Hematopoietic multipotent progenitor cell treated with erythropoietin and hydrocortisone succinate and interleukin-3 and kit ligand, for 8 days (in vitro differentiated cells): ENCODE measurements at regions not wholly inside any gene's neighbourhood (a gene's known extent, or its start where the extent isn't known, plus 50 kb on each side); places are given as distances from the start of the nearest gene placed in this dataset.
A peak's percentile ranks its signal among the peaks of the same experiment; 100 is the strongest.

Experiments used
- DNase-seq: peaks from one replicate; pipeline ENCODE4 v3.0.0-alpha.2; 2015

DNA sequence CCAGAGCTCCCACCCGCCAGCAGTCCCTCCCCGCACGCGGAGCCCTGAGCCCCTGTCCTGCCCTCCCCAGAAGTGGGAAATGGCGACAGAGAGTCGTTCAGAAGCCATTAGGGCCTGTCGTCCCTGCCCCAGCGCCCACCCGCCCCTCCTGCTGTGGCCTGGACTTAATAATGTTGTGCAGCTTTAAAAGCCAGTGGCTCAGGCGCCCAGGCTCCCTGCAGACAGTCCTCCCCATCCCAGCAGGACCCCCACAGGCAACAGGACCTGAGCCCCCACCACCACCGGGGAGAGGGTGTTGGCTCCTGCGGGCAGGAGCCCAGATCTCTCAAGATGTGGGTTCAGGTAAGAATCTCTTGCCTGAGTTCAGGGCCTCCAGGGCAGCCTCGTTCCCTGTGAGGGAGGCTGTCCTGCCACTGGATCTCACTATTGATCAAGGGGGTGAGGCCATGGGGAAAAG, 125.3 kb upstream of the RUNX3 start:
- no peak for DNase-seq

DNA sequence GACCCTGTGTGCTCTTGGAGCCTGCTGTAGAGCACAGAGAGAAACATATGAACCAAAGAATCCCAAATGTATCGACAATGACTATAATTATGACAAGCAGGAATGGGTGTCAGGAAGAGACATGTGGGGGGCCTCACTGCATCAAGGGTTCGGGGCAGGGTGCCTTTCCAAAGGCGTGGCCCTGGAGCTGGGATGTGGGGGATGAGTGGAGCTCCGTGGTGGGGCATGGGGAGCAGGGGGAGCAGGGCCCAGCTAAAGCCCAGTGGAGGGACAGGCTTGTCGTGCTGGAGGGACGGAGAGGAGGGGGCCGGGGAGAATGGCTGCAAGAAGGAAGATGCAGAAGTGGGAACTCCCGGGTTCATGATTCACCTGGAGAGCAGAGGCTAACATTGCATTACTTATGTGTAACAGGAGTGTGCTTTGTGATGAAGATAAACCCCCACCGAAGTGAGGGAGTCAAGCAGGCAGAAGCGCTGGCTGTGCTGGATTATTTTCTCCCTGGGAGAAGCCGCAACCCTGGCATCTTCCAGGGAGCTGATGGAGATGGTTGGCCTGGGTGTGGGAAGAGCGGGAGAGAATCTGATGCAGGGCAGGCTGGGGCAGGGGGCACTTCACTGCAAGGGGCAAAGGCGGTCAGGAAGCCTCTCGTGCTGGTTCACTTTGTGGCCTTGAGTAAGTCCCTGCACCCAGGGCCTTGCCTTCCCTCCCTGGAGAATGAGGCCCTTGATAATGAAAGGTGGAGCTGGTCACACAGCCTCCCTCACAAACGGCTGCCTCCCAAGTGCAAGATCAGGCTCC, 124.6 kb upstream of the RUNX3 start:
- no peak for DNase-seq

DNA sequence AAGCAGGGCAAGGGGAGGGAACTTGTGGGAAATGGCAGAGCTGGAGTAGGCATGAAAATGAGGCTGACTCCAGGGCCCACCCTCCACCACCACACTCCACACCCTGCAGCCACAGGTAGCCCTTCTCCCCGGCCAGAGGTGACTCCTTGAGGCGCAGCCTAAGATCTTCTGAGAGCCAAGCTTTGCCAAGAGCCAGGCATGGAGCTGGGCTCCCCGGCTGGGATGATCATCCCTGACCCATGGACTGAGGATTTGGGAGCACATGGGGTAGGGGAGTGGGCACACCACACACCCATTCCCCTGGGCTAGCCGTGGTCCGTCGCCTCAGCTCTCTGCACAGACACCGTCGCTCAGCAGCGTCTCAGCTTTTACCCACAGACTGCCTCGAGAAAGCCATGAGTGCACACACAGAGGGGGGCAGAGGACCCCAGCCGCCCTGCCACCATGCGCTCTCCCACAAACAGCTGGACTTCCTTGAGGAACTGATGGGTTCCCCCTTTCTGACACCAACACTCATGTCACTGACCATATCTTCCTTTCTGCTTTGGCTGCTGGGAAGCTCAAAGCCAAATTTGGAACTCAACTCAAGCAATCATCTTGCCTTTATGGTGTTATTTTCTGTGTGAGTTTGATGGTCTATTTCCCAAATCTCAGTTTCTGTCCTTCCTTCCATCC, 123.6 kb upstream of the RUNX3 start:
- no peak for DNase-seq

DNA sequence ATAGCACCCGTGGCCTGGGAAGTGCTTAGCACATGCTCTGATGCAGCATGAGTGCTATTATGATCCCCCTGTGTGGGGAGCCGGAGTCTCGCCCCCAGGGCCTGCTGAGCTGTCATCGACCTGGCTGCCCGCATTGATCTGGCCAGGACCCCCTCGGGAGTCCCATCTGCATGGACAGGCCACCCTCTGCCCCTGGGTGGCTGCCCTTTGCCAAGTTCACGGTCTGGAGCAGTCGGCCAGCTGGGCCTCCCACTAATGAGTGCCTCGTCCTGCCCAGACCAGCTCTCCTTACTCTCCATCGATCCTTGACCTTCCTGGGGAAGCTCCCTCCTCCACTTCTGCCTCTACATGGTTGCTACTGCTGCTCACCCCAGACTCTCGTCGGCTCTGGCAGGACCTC, 121.8 kb upstream of the RUNX3 start:
- no peak for DNase-seq

DNA sequence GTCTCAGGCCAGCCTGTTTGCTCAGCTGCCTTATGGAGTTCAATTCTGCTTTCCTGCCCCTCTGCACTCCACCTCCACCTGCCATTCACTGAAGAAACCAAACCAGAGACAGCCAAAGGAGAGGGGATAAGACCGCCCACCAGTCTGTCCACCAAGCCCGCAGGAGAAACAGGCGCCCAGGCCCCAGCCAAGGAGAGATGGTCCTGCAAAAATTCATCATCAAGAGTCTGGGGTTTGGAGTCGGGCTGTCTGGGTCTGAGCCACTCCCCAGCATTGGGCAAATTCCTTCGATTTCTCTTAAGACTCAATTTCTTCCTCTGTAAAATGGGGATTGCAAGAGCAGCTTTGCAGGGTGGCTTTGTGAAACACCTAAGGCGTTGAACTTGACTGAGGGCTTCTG, 121.4 kb upstream of the RUNX3 start:
- DNase-seq: no peak

DNA sequence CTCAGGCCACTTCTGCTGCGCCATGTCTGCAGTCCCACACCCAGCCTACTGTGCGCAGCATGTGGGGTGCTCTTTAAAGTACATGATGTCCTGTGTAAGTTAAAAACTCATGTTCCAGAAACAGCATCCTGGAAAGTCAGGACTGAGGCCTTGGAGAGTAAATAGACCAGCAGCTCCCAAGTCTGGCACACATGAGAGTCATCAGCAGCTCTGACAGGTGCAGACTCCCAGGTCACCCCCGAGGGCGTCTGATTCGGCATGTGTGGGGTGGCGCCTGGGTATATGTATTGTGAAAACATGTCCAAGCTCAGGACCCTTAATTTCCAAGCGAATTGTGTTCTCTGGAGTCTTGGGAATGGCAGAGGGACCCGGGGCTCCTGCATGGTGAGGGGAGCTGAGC, 120.1 kb upstream of the RUNX3 start:
- DNase-seq: no peak

DNA sequence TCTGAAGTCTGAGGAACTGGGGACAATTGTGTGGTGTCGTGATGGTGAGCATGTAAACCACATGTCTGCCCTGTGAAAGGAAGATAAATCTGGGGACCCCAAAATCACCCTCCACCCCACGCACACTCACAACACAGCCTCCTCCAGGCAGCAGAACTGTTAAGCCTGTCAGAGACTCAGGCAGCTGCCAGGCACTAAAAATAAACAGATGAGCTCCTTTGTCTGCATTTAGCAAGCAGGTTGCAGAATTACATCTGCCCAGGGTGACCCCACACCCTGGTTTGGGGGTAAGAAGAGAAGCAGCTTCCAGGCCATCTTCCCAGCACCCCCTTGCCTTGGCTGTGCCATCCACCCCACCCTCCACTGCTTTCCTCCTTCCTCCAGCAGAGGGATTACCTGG, 119.1 kb upstream of the RUNX3 start:
- no peak for DNase-seq

DNA sequence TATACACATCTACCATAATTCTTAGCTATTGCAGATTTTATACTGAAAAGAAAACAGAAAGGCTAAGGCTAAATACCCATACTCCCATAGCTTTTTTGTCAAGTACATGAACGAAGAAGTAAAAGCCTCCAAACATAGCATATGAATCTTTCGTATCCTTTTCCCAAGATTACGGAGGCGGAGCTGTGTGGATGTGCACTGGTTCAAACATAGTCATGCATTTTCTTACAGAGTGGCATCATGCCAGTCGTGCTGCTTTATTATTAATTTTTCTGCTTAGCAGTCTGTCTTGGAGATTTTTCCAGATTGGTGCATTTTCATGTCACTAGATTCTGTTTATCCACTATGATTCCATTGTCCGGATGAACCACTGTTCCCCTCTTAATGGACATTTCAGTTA, 118.7 kb upstream of the RUNX3 start:
- DNase-seq: no peak

DNA sequence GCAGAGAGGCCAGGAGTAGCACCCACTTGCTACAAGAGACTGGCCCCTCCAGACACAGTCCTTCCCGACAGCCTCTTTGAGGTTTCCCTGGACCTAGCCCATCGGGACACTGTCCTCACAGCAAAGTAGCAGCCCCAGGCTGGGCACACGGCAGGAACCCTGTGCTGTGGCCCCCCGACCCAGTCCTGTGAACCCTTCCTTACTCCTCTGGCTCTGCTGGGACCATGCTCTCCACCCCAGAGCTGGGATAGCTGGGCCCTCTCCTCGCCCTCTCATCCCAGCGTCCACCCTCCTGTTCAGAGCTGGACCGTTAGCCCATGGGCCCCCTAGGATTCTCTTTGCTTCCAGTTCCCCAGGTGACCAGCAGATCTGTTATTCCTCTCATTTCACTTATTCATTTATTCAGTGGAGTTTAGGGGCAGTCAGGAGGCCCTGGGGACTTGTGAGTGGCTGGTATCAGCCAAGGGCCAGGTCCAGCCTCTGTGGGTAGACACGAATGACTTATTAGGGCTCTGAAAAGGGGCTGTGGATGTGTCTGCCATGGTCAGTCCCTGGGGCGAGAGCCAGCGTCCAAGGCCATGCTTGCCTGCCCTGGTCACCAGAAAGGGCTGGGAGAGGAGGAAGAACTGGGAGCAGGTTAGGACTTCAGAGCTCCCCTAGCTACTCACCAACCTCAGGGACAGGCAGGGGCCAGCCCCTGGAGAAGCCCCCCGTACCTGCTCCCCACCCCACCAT, 117.6 kb upstream of the RUNX3 start:
- no peak for DNase-seq

DNA sequence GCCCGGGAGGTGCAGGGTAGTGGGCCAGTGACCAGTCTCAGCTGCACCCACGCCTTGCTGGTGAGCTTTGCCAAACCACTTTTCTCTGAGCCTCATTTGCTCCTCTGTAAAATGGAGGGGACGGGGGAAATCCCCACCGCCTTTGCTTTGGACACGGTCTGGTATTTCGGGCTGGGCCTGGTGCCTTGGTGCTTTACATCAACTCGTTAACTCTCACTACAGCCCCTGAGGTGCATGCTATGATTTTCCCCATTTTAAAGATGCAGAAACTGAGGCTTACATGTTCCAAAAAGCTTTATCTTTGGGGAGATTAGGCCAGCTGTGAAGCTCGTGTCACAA, 116.1 kb upstream of the RUNX3 start:
- DNase-seq: no peak

DNA sequence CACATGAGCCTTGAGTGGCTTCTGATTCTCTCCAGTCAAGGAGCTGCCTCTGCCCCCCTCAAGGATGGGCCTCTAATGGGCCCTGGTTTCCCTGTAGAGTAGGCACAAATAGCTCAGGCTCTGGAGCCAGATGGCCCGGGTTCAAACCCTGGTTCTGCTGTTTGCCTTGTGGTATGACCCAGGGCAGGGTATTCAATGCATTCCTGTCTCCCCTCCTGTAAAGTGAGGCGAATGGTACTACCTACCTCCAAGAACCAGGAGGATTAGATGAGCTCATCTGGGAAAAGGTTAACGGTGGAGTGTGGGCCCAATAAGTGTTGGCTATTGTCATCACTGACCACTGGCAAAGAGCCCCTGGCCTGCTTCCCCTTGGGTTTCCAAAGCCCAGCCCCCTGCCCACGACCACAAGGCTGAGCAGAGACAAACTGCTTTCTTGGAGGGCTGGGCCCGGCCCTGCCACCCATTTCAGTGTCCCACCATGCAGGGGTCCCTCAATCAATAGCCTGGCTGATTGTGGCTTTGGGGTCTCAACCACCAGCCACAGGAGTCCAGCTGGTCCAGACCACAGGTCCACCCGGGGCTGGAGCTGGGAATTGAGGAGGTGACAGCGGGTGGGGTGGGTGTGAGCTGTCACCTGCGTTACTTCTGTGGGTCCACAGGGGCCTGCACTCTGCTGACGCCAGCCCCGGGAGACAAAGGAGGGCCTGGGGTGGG, 115.6 kb upstream of the RUNX3 start:
- DNase-seq: no peak

DNA sequence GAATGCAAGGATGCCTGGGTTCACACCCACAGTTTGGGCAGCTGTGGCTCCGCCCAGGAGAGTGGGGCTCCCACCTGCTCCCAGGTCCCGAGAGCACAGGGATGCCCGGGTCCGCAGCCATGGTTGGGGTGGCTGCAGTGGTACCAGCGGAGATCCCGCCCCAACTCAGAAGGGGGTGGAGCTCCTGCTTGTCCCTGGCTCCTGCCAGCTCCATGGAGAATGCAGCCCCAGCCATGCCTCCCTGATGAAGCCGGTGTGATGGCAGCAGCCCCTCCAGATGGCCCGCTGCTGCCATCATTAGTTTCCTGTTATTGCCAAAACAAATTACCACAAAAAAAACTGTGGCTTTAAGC, 113.1 kb upstream of the RUNX3 start:
- no peak for DNase-seq

DNA sequence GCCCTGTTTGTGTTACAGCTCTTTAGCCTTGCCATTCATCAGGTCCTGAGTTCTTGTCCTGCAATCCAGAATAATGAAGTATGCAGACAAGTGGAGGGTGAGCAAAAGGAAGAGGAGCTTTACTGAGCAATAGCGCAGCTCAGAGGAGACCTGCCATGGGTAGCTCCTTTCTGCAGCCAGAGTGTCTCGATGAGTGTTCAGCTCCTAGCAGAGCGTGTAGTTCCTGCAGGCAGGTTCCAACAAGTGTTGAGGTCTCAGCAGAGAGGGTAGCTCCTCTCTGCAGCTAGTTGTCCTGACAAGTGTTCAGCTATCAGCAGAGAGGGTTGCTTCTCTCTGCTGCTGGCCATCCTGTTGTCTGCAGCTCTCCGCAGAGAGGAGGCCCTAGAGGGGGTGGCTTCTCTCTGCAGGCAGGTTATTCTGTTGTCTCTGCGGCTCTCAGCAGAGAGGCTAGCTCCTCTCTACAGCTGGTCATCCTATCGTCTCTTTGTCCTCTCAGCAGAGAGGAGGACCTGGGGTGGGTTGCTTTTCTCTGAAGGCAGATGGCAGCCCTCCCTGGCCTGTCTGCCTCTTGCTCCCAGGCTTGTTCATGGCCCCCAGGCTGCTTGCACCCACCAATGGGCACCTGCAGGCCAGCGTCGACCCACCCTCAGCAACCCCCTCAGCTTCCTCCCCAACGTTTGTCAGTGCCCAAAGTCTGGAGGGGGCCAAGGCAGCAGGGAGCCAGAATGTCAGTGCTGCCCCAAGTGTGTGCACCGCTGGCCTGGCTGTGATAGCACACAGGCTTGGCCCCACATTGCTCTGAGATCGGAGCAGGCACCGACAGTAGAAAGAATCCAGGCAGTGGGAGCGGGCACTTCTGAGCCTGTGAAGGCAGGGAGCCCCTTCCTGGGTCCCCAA, 112.5 kb upstream of the RUNX3 start:
- DNase-seq: no peak

DNA sequence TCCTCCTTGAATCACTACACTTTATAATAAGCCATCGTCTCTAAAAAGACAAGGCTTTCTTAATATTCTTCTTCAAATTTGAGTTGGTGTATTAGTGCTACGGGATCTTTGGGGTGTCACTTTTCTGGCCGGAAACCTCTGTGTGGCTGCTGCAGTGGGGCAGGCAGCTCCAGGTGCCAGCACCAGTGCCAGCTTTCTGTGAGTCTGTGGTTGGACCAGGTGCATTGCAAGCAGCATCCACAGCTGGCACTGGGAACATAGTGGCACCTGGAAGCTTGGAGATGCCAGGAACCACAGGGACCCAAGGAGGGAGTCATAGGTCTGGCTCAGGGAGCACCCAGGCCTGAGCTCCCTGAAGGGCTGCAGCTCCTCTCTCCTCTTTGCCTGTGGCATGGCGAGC, 111.8 kb upstream of the RUNX3 start:
- no peak for DNase-seq

DNA sequence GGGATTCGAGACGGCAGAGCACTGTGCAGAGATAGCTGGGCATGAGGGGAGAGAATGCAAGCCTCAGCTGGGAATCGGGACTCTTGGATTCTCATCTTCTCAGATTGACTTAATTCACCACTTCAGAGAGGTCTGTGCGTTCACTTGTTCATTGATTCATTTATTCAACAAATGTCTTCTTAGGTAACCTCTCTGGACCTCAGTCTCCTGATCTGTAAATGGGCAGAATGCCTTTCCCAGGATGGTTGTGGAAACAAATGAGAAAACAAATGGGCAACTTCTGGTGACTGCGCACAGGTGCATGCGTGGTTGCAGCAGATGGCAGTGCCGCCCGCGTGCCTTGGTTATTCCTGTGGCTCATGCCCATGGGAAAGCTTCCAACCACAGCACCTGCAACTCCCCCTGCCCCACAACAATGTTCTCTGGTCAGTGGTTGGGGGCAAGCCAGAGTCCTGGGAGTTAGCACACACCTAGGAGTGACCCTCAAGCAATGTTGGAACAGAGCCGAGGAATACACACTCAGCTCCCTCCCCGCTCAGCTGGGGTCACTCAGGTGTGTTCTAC, 110.1 kb upstream of the RUNX3 start:
- no peak for DNase-seq

DNA sequence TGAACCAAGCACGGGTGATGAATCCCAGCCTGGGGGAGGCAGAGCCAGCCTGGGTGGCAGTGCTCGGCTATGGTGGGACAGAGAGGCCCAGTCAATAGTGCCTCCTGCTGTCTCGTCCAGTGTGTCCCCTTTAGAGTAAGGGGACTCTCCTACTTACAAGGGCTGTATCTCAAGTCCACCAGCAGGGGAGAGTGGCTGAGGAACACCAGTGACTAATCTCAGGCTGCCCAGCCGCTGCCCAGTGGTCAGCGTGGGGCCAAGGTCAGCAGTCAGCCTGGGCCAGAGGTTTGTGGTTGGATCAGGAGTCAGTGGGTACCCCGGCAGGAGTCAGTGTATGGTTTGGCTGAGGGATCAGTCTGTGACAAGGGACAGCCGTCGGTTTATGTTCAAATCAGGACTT, 109.2 kb upstream of the RUNX3 start:
- no peak for DNase-seq

DNA sequence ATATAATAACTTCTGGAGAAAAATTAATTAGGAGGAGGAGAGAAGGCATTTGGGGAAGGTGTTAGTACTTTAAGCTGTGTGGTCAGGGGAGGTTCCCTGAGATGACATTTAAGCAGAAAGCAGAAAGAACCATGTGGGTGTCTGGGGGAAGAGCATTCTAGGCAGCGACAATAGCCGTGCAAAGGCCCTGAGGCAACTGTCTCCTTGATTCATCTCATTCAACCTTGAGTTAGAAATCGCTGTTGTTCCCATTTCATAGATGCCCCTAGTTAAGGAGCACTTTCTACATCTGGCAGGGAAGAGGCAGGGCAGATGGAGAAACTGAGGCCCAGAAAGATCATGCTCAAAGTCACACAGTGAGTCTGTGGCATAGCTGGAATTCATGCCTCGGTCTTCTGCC, 108.6 kb upstream of the RUNX3 start:
- no peak for DNase-seq

DNA sequence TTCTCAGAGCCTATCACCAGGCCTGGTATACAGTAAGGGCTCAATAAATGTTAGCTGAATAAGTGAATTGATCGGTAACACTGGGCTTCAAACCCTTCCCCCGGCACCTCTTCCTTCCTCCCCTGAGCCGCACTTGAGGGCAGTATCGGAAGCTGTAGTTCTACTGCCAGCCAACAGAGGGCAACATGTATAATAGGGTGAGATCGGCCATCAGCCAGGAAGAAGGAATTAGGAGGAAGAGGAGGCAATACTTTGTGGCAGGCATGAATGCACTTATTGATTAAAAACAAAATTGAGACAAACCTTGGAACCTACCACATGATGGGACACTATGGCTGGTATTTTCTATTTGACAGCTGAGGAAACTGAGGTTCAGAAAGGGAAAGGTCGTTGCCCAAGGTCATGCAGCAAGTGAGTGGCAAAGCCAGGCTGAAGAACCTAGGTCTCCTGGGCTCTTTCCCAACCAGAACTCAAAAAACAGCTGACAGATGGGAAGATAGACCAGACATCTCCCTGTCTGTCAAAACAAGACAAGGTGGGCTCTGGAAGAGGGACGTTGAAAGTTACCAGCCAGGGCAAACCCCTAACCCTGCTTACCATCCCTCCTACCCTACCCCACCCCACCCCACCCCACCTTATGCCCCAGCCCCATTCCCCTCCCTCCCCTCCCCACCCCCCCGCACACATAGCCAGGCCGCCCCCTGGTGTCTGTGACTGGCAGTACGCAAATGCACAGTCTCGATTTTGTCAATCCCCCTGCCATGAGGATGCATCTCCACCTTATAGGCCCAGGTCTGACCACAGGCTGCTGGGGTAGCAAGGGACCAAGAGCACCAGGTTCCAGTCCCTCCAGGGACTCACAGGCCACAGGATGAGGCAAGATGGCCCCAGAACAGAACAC, 107.3 kb upstream of the RUNX3 start:
- peak; percentile 70 for DNase-seq

DNA sequence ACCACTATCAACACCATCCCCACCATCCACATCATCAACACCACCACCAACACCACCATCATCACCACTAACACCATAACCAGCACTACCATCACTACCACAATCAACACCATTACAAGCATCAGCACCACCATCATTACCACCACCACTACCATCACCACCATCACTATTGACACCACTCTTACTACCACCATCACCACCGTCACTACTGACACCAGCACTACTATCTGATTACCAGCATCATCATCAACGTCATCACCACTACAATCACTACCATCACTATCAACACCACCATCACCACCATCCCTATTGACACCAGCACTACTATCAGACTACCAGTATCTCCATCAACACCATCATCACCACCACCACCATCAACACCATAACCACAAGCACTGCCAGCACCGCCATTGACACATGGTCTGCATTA, 106.1 kb upstream of the RUNX3 start:
- DNase-seq: no peak

DNA sequence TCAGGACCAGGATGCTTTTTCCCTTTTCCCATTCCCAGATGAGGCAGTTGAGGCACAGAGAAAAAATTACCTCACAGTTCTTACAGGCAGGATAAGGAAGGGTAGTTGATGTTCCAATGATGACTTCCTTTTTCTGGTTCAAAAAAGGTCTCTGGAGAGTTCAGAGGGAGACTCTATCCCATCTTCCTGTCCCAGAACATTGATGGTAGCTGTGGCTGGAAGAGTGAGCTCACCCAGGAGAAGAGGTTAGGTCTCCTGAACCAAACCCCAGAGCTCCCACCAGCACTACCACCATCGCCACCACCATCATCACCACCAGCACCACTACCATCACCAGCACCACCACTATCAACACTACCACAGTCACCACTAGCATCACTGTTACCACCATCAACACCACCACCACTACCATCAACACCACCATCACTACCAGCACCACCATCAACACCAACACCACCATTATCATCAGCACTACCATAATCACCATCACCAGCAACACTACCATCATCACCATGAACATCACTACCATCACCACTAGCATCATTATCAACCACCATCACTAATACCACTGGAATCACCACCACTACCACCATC, 105.5 kb upstream of the RUNX3 start:
- DNase-seq: no peak
